ENCODE measurements at regions not wholly inside any gene's neighbourhood (a gene's known extent, or its start where the extent isn't known, plus 50 kb on each side); places are given as distances from the start of the nearest gene placed in this dataset.

DNA sequence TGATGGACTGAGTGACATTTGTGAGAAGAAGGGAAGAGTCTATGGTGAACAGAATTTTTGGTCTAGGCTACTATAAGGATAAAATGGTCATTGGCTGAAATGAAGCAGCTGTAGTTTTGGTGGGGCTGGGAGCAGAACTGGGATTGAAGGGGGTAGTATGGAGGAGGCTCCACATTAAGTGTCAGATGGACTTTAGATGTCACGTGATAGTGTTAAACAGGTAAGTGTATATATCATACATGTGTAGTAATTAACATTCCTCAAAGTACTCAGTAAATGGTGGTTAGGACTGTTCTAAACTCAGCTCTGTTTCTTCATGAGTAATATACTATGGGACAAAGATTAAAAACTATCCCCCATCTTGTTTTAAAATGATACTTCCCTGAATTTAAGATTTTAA is 947.9 kb downstream of the PDHA2 start:
- TF ChIP-seq, protein P1, sequence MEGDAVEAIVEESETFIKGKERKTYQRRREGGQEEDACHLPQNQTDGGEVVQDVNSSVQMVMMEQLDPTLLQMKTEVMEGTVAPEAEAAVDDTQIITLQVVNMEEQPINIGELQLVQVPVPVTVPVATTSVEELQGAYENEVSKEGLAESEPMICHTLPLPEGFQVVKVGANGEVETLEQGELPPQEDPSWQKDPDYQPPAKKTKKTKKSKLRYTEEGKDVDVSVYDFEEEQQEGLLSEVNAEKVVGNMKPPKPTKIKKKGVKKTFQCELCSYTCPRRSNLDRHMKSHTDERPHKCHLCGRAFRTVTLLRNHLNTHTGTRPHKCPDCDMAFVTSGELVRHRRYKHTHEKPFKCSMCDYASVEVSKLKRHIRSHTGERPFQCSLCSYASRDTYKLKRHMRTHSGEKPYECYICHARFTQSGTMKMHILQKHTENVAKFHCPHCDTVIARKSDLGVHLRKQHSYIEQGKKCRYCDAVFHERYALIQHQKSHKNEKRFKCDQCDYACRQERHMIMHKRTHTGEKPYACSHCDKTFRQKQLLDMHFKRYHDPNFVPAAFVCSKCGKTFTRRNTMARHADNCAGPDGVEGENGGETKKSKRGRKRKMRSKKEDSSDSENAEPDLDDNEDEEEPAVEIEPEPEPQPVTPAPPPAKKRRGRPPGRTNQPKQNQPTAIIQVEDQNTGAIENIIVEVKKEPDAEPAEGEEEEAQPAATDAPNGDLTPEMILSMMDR (IDR thresholded peaks at IDR 0.05; ENCODE audit: low read depth, low read length, poor library complexity, severe bottlenecking) = no peak
- TF ChIP-seq EZH2phosphoT487 (IDR thresholded peaks at IDR 0.05; ENCODE audit: borderline replicate concordance, low read length) = no peak

Measured in DOHH2 (cell line).